HepG2 (cell line): ENCODE measurements at regions not wholly inside any gene's neighbourhood (a gene's known extent, or its start where the extent isn't known, plus 50 kb on each side); places are given as distances from the start of the nearest gene placed in this dataset.
A peak's percentile ranks its signal among the peaks of the same experiment; 100 is the strongest.

Experiments used
- PATZ1 ChIP-seq: sonication (generic); formaldehyde crosslinking; IDR thresholded peaks from 2 replicates; pipeline ENCODE4 v1.4.0; 2020; ENCODE audit warnings: missing genetic modification reagents
- ZNF687 ChIP-seq: sonication (generic); formaldehyde crosslinking; IDR thresholded peaks from 2 replicates; pipeline ENCODE4 v1.5.1; 2020; ENCODE audit warnings: mild to moderate bottlenecking, missing genetic modification reagents, moderate library complexity

GRCh38 chr3:126245811-126246727, 65.7 kb upstream of the ALDH1L1 start (continued):
- TF ChIP-seq ZNF687 (CRISPR knock-in tag) (0 out of 2 replicates have a peak, but pooled peaks have one; percentile 17), PATZ1 (CRISPR knock-in tag) (0 out of 2 replicates have a peak, but pooled peaks have one; percentile 21)
- TF ChIP-seq, all 625 proteins: peak for 12
